Liver (tissue), 7 donors: ENCODE measurements at regions not wholly inside any gene's neighbourhood (a gene's known extent, or its start where the extent isn't known, plus 50 kb on each side); places are given as distances from the start of the nearest gene placed in this dataset.

ENCODE experiments used
- DNase-seq: peaks from one replicate; pipeline ENCODE4 v3.0.0-alpha.2; 2017; ENCODE audit warnings: low spot score
- H3K27ac ChIP-seq, 2 donors: one replicate each; pipeline ENCODE4 v1.7.0; 2013; ENCODE audit warnings: inconsistent platforms in 2 of 2, low read length in 2 of 2, control low read depth in 1 of 2, low read depth in 1 of 2, mild to moderate bottlenecking in 1 of 2
- H3K27me3 ChIP-seq, 4 donors: one replicate each; pipeline versions ENCODE4 v1.6.1 to v1.7.0; 2013; ENCODE audit warnings: low read length in 3 of 4, inconsistent platforms in 1 of 4, mild to moderate bottlenecking in 1 of 4, moderate library complexity in 1 of 4; ENCODE audit not compliant: control insufficient read depth in 4 of 4, insufficient read depth in 4 of 4
- H3K36me3 ChIP-seq, 4 donors: one replicate each; pipeline versions ENCODE4 v1.6.1 to v1.7.0; 2013; ENCODE audit warnings: low read length in 3 of 4, mild to moderate bottlenecking in 3 of 4, low read depth in 1 of 4, moderate library complexity in 1 of 4; ENCODE audit not compliant: control insufficient read depth in 4 of 4, insufficient read depth in 3 of 4
- H3K4me1 ChIP-seq, 4 donors: one replicate each; pipeline versions ENCODE4 v1.6.1 to v1.7.0; 2013; ENCODE audit warnings: low read length in 3 of 4, mild to moderate bottlenecking in 3 of 4, moderate library complexity in 1 of 4; ENCODE audit not compliant: control insufficient read depth in 4 of 4, insufficient read depth in 4 of 4
- H3K4me3 ChIP-seq, 3 donors: one replicate each; pipeline versions ENCODE4 v1.6.1 to v1.7.0; 2013; ENCODE audit warnings: low read length in 3 of 3, control low read depth in 1 of 3, low read depth in 1 of 3, mild to moderate bottlenecking in 1 of 3
- H3K9ac ChIP-seq, 2 donors: one replicate each; pipeline ENCODE4 v1.7.0; 2013; ENCODE audit warnings: low read length in 2 of 2, mild to moderate bottlenecking in 2 of 2, moderate library complexity in 2 of 2, control low read depth in 1 of 2, low read depth in 1 of 2
- H3K9me3 ChIP-seq, 4 donors: one replicate each; pipeline versions ENCODE4 v1.6.1 to v1.7.0; 2013; ENCODE audit warnings: low read length in 3 of 4; ENCODE audit not compliant: control insufficient read depth in 4 of 4
- EGR1 ChIP-seq, 2 donors: IDR thresholded peaks; 2 replicates each; pipeline ENCODE4 v1.6.1; 2016 to 2018; ENCODE audit warnings: antibody characterized with exemption in 2 of 2, low read depth in 2 of 2
- FOXA1 ChIP-seq: IDR thresholded peaks from 2 replicates; pipeline ENCODE4 v1.6.1; 2016; ENCODE audit warnings: antibody characterized with exemption
- GABPA ChIP-seq, 2 donors: IDR thresholded peaks in 1 of 2; conservative IDR thresholded peaks in 1 of 2; 2 replicates each; pipeline ENCODE4 v1.6.1; 2016; ENCODE audit warnings: antibody characterized with exemption in 2 of 2, mild to moderate bottlenecking in 1 of 2, moderate library complexity in 1 of 2
- HNF4A ChIP-seq, 2 donors: conservative IDR thresholded peaks; 2 replicates each; pipeline ENCODE4 v1.6.1; 2016; ENCODE audit warnings: antibody characterized with exemption in 2 of 2, mild to moderate bottlenecking in 2 of 2
- HNF4G ChIP-seq: IDR thresholded peaks from 2 replicates; pipeline ENCODE4 v1.6.1; 2016; ENCODE audit warnings: antibody characterized with exemption
- JUND ChIP-seq, 2 donors: IDR thresholded peaks; 2 replicates each; pipeline ENCODE4 v1.6.1; 2016; ENCODE audit warnings: antibody characterized with exemption in 2 of 2
- RAD21 ChIP-seq, 2 donors: IDR thresholded peaks; 2 replicates each; pipeline ENCODE4 v1.6.1; 2016; ENCODE audit warnings: antibody characterized with exemption in 2 of 2, mild to moderate bottlenecking in 2 of 2
- RXRA ChIP-seq, 2 donors: IDR thresholded peaks; 2 replicates each; pipeline ENCODE4 v1.6.1; 2017 to 2018; ENCODE audit warnings: antibody characterized with exemption in 2 of 2, mild to moderate bottlenecking in 1 of 2
- SP1 ChIP-seq: IDR thresholded peaks from 2 replicates; pipeline ENCODE4 v1.6.1; 2018; ENCODE audit warnings: antibody characterized with exemption, mild to moderate bottlenecking
- TAF1 ChIP-seq: conservative IDR thresholded peaks from 2 replicates; pipeline ENCODE4 v1.6.1; 2016; ENCODE audit warnings: antibody characterized with exemption, mild to moderate bottlenecking
- YY1 ChIP-seq: IDR thresholded peaks from 2 replicates; pipeline ENCODE4 v1.6.1; 2016; ENCODE audit warnings: antibody characterized with exemption, mild to moderate bottlenecking
- WGBS: extraction: QIAGEN DNeasy Blood & Tissue Kit; methylation state at CpG from one replicate; pipeline ENCODE4 v1.1.7; 2013; 5-methylcytosine and 5-hydroxymethylcytosine counted together
- TF ChIP-seq, protein P1 (sequence below): IDR thresholded peaks from 2 replicates; pipeline ENCODE4 v1.6.1; 2016; ENCODE audit warnings: antibody characterized with exemption, mild to moderate bottlenecking
- TF ChIP-seq, protein P2 (sequence below): IDR thresholded peaks from 2 replicates; pipeline ENCODE4 v1.6.1; 2016; ENCODE audit warnings: antibody characterized with exemption
- donor health status: healthy.
- donor health status: healthy.
- donor health status: healthy.
- donor health status: healthy.

GRCh38 chr1:234887016-234887900, 241.4 kb downstream of the TOMM20 start:
- Histone ChIP-seq H3K27me3 (no peaks in the 10 kb centered on the region), H3K36me3 (no peaks in the 10 kb centered on the region), H3K27ac (no peak overlapping the region), H3K9me3 (no peaks in the 10 kb centered on the region), H3K9ac (no peak overlapping the region), H3K4me3 (no peak overlapping the region), H3K4me1 (no peaks in the 10 kb centered on the region)
- TF ChIP-seq, protein P1, sequence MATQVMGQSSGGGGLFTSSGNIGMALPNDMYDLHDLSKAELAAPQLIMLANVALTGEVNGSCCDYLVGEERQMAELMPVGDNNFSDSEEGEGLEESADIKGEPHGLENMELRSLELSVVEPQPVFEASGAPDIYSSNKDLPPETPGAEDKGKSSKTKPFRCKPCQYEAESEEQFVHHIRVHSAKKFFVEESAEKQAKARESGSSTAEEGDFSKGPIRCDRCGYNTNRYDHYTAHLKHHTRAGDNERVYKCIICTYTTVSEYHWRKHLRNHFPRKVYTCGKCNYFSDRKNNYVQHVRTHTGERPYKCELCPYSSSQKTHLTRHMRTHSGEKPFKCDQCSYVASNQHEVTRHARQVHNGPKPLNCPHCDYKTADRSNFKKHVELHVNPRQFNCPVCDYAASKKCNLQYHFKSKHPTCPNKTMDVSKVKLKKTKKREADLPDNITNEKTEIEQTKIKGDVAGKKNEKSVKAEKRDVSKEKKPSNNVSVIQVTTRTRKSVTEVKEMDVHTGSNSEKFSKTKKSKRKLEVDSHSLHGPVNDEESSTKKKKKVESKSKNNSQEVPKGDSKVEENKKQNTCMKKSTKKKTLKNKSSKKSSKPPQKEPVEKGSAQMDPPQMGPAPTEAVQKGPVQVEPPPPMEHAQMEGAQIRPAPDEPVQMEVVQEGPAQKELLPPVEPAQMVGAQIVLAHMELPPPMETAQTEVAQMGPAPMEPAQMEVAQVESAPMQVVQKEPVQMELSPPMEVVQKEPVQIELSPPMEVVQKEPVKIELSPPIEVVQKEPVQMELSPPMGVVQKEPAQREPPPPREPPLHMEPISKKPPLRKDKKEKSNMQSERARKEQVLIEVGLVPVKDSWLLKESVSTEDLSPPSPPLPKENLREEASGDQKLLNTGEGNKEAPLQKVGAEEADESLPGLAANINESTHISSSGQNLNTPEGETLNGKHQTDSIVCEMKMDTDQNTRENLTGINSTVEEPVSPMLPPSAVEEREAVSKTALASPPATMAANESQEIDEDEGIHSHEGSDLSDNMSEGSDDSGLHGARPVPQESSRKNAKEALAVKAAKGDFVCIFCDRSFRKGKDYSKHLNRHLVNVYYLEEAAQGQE = no peak
- TF ChIP-seq SP1 = no peak
- no peak for TF ChIP-seq JUND (IDR thresholded peaks at IDR 0.05)
- no peak for TF ChIP-seq TAF1
- DNase-seq = no peak
- 89% methylated on average over 13 of the region's 13 CpGs for WGBS

- no peaks in the 10 kb centered on the region for H3K4me1 ChIP-seq
- H3K9me3 ChIP-seq = no peaks in the 10 kb centered on the region
- WGBS = 84% methylated on average over 15 of the region's 15 CpGs
- no peak for DNase-seq
- no peaks in the 10 kb centered on the region for H3K36me3 ChIP-seq
- no peak overlapping the region for H3K9ac ChIP-seq
- no peak overlapping the region for H3K4me3 ChIP-seq
- no peak overlapping the region for H3K27ac ChIP-seq
- TF ChIP-seq EGR1 (IDR thresholded peaks at IDR 0.05; ENCODE audit: low read depth in 2 of 2) = no peak
- TF ChIP-seq HNF4A (conservative IDR thresholded peaks at IDR 0.05) = no peak
- TF ChIP-seq, protein P2, sequence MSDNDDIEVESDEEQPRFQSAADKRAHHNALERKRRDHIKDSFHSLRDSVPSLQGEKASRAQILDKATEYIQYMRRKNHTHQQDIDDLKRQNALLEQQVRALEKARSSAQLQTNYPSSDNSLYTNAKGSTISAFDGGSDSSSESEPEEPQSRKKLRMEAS = no peak
- no peak for TF ChIP-seq FOXA1
- TF ChIP-seq HNF4G = no peak
- no peak for TF ChIP-seq RXRA (IDR thresholded peaks at IDR 0.05)
- TF ChIP-seq, protein P1 = no peak
- no peak for TF ChIP-seq RAD21 (IDR thresholded peaks at IDR 0.05)
- TF ChIP-seq TAF1 = no peak
- TF ChIP-seq GABPA (IDR thresholded peaks at IDR 0.05 in 1 of 2, conservative IDR thresholded peaks at IDR 0.05 in 1 of 2) = no peak
- no peak for TF ChIP-seq YY1
- H3K27me3 ChIP-seq = no peaks in the 10 kb centered on the region
Measured at GRCh38 chr1:234886081-234886984, 242.3 kb downstream of the TOMM20 start.
